Smooth muscle cell (in vitro differentiated cells): ENCODE measurements at regions not wholly inside any gene's neighbourhood (a gene's known extent, or its start where the extent isn't known, plus 50 kb on each side); places are given as distances from the start of the nearest gene placed in this dataset.

Source experiments
- DNase-seq: peaks from one replicate; lab custom pipeline; 2025; ENCODE audit not compliant: unreplicated experiment; lab: John Stamatoyannopoulos, UW
- H2AFZ ChIP-seq: fragments of 200-600 bp; sonication (generic); 2 replicates; pipeline ENCODE4 v1.6.0; 2016; ENCODE audit warnings: antibody characterized with exemption, low read depth, mild to moderate bottlenecking
- H3F3A ChIP-seq: fragments of 200-600 bp; sonication (generic); 2 replicates; pipeline ENCODE4 v1.6.0; 2017; ENCODE audit warnings: antibody characterized with exemption, low read depth
- H3K27ac ChIP-seq: fragments of 200-600 bp; sonication (generic); 2 replicates; pipeline ENCODE4 v1.5.1; 2016; ENCODE audit warnings: low read depth, mild to moderate bottlenecking
- H3K27me3 ChIP-seq: fragments of 200-600 bp; sonication (generic); 2 replicates; pipeline ENCODE4 v1.6.1; 2016; ENCODE audit warnings: low read depth, mild to moderate bottlenecking
- H3K36me3 ChIP-seq: fragments of 200-600 bp; sonication (generic); 2 replicates; pipeline ENCODE4 v1.5.1; 2016; ENCODE audit warnings: low read depth
- H3K4me1 ChIP-seq: fragments of 200-600 bp; sonication (generic); 2 replicates; pipeline ENCODE4 v1.5.1; 2016; ENCODE audit warnings: low read depth
- H3K4me2 ChIP-seq: fragments of 200-600 bp; sonication (generic); 2 replicates; pipeline ENCODE4 v1.6.0; 2016; ENCODE audit warnings: mild to moderate bottlenecking
- H3K4me3 ChIP-seq: fragments of 200-600 bp; sonication (generic); 2 replicates; pipeline ENCODE4 v1.5.1; 2016; ENCODE audit warnings: mild to moderate bottlenecking
- H3K79me2 ChIP-seq: fragments of 200-600 bp; sonication (generic); 2 replicates; pipeline ENCODE4 v1.6.0; 2016; ENCODE audit warnings: low read depth, mild to moderate bottlenecking
- H3K9ac ChIP-seq: fragments of 200-600 bp; sonication (generic); 2 replicates; pipeline ENCODE4 v1.6.0; 2016; ENCODE audit warnings: low read depth
- H3K9me3 ChIP-seq: fragments of 200-600 bp; sonication (generic); replicated peaks from 2 replicates; pipeline ENCODE4 v1.5.1; 2016; ENCODE audit warnings: low read depth
- H4K20me1 ChIP-seq: fragments of 200-600 bp; sonication (generic); 2 replicates; pipeline ENCODE4 v1.6.0; 2016; ENCODE audit warnings: low read depth
- CTCF ChIP-seq: fragments of 200-600 bp; sonication (generic); IDR thresholded peaks from 2 replicates; pipeline ENCODE4 v1.5.1; 2017; ENCODE audit warnings: borderline replicate concordance, mild to moderate bottlenecking, antibody characterized with exemption; ENCODE audit not compliant: insufficient read depth, poor library complexity, severe bottlenecking
- WGBS: methylation state at CpG from one replicate; pipeline ENCODE4 v1.1.7; 2016; ENCODE audit warnings: low lambda C conversion rate; 5-methylcytosine and 5-hydroxymethylcytosine counted together

- H4K20me1 ChIP-seq: no peaks in the 10 kb centered on the region
- H3K36me3 ChIP-seq: no peaks in the 10 kb centered on the region
- no peak overlapping the region for H3K9ac ChIP-seq
- peaks cover 7% of the 10 kb centered on the region for H3K4me1 ChIP-seq
- 93% methylated on average over 18 of the region's 18 CpGs for WGBS
- no peak for DNase-seq
- H3K4me2 ChIP-seq: no peak overlapping the region
- no peak overlapping the region for H2AFZ ChIP-seq
- H3K27ac ChIP-seq: no peak overlapping the region
- H3K79me2 ChIP-seq: no peaks in the 10 kb centered on the region
- H3K9me3 ChIP-seq: no peaks in the 10 kb centered on the region
- no peak overlapping the region for H3K4me3 ChIP-seq
- H3F3A ChIP-seq: no peaks in the 10 kb centered on the region
- no peaks in the 10 kb centered on the region for H3K27me3 ChIP-seq
- no peak for TF ChIP-seq CTCF
Observed at GRCh38 chr2:128781585-128782385, 463.1 kb upstream of the HS6ST1 start.

GRCh38 chr2:128782411-128783192 is 463.9 kb upstream of the HS6ST1 start:
- no peaks in the 10 kb centered on the region for H3F3A ChIP-seq
- H3K9ac ChIP-seq: no peak overlapping the region
- no peak overlapping the region for H2AFZ ChIP-seq
- TF ChIP-seq CTCF: no peak
- peaks cover 11% of the 10 kb centered on the region for H3K4me1 ChIP-seq
- no peaks in the 10 kb centered on the region for H3K79me2 ChIP-seq
- H3K36me3 ChIP-seq: no peaks in the 10 kb centered on the region
- no peaks in the 10 kb centered on the region for H4K20me1 ChIP-seq
- DNase-seq: no peak
- H3K9me3 ChIP-seq: no peaks in the 10 kb centered on the region
- H3K4me2 ChIP-seq: no peak overlapping the region
- H3K27me3 ChIP-seq: no peaks in the 10 kb centered on the region
- no peak overlapping the region for H3K4me3 ChIP-seq
- WGBS: 75% methylated on average over 6 of the region's 6 CpGs
- no peak overlapping the region for H3K27ac ChIP-seq

- Histone ChIP-seq H3K4me1 (peaks cover 11% of the 10 kb centered on the region), H3F3A (no peaks in the 10 kb centered on the region), H3K27me3 (no peaks in the 10 kb centered on the region), H2AFZ (no peak overlapping the region), H3K9ac (no peak overlapping the region), H4K20me1 (no peaks in the 10 kb centered on the region), H3K4me2 (no peak overlapping the region), H3K9me3 (no peaks in the 10 kb centered on the region), H3K79me2 (no peaks in the 10 kb centered on the region), H3K4me3 (no peak overlapping the region), H3K27ac (no peak overlapping the region), H3K36me3 (no peaks in the 10 kb centered on the region)
- TF ChIP-seq CTCF: no peak
- DNase-seq: no peak
- 96% methylated on average over 9 of the region's 9 CpGs for WGBS
Observed at GRCh38 chr2:128783193-128783671, 464.6 kb upstream of the HS6ST1 start.
